HL-60 (cell line): ENCODE measurements at regions not wholly inside any gene's neighbourhood (a gene's known extent, or its start where the extent isn't known, plus 50 kb on each side); places are given as distances from the start of the nearest gene placed in this dataset.
"Not testable (repeated sequence)": the region's sequence is repeated elsewhere in the genome, so short reads cannot be mapped to it uniquely, and the experiment has no call there.

ENCODE experiments used
- DNase-seq, 2 experiments: peaks; one replicate each; pipeline ENCODE4 v3.0.0-alpha.2; 2010 to 2020; ENCODE audit warnings: low read depth in 1 of 2, low spot score in 1 of 2
- H3K27ac ChIP-seq: fragments of 250-450 bp; sonication (Bioruptor Pico); replicated peaks from 2 replicates; pipeline ENCODE4 v1.5.1; 2020; ENCODE audit warnings: mild to moderate bottlenecking, moderate library complexity
- H3K27me3 ChIP-seq: fragments of 250-450 bp; sonication (Bioruptor Pico); 2 replicates; pipeline ENCODE4 v1.5.1; 2021; ENCODE audit warnings: mild to moderate bottlenecking, moderate library complexity; ENCODE audit not compliant: insufficient read depth, poor library complexity, severe bottlenecking
- H3K4me3 ChIP-seq: replicated peaks from 2 replicates; pipeline ENCODE4 v1.5.1; 2011; ENCODE audit warnings: mild to moderate bottlenecking, control low read depth, low read length; ENCODE audit not compliant: insufficient read depth
- GABPA ChIP-seq: IDR thresholded peaks from 2 replicates; pipeline ENCODE4 v1.6.1; 2012; ENCODE audit warnings: low read depth
- POLR2AphosphoS5 ChIP-seq: IDR thresholded peaks from 2 replicates; pipeline ENCODE4 v1.6.1; 2012; ENCODE audit warnings: low read depth
- SPI1 ChIP-seq: IDR thresholded peaks from 2 replicates; pipeline ENCODE4 v1.6.1; 2012; ENCODE audit warnings: low read depth, mild to moderate bottlenecking, borderline replicate concordance
- TF ChIP-seq, protein P1 (sequence below): IDR thresholded peaks from one replicate; pipeline ENCODE4 v1.5.1; 2011; ENCODE audit warnings: low read length, control low read depth, inconsistent platforms; ENCODE audit not compliant: insufficient read depth
- TF ChIP-seq, protein P2 (sequence below): IDR thresholded peaks from 2 replicates; pipeline ENCODE4 v1.6.1; 2012; ENCODE audit warnings: low read depth; ENCODE audit not compliant: insufficient replicate concordance

DNA sequence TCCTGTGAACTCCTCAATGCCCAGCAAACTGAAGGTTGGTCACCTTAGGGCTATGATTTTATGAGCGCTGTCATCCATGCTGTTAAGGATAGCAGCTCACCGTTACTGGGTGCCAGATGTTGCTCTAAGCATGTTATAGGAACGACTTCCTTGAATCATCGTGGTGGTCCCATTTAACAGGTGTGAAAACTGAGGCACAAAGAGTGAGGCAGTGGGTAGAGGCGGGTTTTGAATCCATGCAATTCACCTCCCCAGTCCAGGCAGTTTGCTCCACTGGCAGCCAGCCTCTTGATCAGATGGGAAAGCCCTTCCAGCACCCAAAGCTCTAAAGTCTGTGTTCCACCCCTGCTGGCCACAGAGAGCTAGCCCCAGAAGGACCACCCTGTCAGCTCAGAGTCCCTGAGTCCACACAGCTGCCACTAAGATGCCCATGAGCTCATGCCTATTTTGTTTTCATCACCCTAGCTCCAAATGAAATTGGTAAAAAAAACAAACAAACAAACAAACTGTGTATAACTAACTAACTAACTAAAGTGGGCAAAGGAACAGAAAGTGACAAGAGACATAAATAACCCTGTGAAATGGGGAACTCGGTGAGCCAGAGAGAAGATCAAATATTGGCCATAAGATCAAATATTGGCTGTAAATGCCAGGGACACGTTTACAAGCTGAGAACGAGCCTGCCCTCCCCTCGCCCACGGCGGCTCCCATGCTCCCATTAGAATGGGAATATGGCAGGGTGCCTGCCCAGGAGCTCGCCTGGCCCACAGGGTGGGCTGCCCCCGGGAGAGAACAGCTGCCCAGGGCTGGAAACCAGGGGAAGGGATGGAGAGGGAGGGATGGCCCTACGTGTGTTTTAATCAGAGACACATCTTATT, 72.3 kb upstream of the RFLNA start:
- Histone ChIP-seq H3K27me3 (no peaks in the 10 kb centered on the region), H3K27ac (no peak overlapping the region), H3K4me3 (no peak overlapping the region)
- DNase-seq, result no peak
- TF ChIP-seq GABPA, result no peak
- no peak for TF ChIP-seq SPI1
- TF ChIP-seq, protein P1, sequence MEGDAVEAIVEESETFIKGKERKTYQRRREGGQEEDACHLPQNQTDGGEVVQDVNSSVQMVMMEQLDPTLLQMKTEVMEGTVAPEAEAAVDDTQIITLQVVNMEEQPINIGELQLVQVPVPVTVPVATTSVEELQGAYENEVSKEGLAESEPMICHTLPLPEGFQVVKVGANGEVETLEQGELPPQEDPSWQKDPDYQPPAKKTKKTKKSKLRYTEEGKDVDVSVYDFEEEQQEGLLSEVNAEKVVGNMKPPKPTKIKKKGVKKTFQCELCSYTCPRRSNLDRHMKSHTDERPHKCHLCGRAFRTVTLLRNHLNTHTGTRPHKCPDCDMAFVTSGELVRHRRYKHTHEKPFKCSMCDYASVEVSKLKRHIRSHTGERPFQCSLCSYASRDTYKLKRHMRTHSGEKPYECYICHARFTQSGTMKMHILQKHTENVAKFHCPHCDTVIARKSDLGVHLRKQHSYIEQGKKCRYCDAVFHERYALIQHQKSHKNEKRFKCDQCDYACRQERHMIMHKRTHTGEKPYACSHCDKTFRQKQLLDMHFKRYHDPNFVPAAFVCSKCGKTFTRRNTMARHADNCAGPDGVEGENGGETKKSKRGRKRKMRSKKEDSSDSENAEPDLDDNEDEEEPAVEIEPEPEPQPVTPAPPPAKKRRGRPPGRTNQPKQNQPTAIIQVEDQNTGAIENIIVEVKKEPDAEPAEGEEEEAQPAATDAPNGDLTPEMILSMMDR, result no peak
- TF ChIP-seq, protein P2, sequence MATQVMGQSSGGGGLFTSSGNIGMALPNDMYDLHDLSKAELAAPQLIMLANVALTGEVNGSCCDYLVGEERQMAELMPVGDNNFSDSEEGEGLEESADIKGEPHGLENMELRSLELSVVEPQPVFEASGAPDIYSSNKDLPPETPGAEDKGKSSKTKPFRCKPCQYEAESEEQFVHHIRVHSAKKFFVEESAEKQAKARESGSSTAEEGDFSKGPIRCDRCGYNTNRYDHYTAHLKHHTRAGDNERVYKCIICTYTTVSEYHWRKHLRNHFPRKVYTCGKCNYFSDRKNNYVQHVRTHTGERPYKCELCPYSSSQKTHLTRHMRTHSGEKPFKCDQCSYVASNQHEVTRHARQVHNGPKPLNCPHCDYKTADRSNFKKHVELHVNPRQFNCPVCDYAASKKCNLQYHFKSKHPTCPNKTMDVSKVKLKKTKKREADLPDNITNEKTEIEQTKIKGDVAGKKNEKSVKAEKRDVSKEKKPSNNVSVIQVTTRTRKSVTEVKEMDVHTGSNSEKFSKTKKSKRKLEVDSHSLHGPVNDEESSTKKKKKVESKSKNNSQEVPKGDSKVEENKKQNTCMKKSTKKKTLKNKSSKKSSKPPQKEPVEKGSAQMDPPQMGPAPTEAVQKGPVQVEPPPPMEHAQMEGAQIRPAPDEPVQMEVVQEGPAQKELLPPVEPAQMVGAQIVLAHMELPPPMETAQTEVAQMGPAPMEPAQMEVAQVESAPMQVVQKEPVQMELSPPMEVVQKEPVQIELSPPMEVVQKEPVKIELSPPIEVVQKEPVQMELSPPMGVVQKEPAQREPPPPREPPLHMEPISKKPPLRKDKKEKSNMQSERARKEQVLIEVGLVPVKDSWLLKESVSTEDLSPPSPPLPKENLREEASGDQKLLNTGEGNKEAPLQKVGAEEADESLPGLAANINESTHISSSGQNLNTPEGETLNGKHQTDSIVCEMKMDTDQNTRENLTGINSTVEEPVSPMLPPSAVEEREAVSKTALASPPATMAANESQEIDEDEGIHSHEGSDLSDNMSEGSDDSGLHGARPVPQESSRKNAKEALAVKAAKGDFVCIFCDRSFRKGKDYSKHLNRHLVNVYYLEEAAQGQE, result no peak

DNA sequence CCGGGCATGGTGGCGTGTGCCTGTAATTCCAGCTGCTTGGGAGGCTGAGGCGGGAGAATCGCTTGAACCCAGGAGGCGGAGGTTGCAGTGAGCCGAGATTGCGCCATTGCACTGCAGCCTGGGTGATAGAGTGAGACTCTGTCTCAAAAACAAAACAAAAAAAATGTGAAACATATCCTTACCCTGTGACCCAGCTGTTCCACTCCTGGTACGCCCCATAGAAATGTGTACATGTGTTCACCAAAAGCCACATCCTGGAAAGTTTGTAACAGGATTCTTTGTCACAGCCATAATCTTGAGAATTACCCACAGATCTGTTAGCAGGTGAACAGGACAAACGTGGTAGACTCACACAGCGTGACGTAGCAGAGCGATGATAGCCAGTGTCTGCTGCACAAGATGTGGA, 71.2 kb upstream of the RFLNA start:
- not testable (repeated sequence) for H3K27ac ChIP-seq, H3K4me3 ChIP-seq, H3K27me3 ChIP-seq, DNase-seq

DNA sequence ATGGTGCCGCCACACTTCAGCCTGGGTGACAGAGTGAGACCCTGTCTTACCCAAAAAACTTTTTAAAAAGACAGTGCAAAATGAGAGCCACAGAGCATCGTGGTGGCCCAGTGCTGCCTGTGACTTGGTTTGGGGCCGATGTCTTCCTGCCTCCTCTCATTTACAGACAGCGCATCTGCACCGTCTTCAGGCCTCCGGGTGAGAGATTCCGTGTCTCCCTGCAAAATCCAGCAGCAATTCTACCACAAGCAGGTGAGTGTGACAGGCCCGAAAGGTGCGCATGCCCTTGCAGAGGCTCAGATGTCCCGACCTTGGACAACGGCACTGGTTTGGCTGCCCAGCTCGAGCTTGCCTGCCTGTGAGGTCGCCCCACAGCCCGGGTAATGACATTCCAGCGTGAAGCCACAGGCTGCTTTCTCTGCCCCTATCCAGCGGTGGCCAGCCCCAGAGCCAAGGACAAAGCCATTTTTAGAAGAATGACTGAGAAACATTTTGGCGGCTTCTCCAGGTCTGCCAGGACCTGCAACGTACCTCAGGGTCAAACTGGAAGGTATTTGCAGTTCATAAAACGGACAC, 70.3 kb upstream of the RFLNA start:
- Histone ChIP-seq H3K27me3 (no peaks in the 10 kb centered on the region), H3K27ac (no peak overlapping the region), H3K4me3 (no peak overlapping the region)
- no peak for DNase-seq
- TF ChIP-seq GABPA (no peak), SPI1 (no peak), POLR2AphosphoS5 (no peak)
- TF ChIP-seq, protein P1, result no peak
- TF ChIP-seq, protein P2, result no peak

DNA sequence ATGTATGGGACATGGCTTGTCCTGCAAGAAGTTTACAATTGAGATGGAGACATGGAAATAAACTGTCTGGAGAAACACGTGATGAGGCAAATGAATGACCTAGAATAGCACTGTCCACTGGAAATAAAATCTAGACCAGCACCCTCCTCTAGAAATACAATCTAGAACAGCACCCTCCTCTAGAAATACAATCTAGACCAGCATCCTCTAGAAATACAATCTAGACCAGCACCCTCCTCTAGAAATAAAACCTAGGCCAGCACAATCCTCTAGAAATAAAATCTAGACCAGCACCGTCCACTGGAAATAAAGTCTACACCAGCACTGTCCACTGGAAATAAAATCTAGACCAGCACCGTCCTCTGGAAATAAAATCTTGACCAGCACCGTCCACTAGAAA, 69.2 kb upstream of the RFLNA start:
- TF ChIP-seq SPI1 (no peak), GABPA (no peak), POLR2AphosphoS5 (no peak)
- TF ChIP-seq, protein P1, result no peak
- TF ChIP-seq, protein P2, result no peak
- Histone ChIP-seq H3K27me3 (no peaks in the 10 kb centered on the region), H3K27ac (no peak overlapping the region), H3K4me3 (no peak overlapping the region)
- no peak for DNase-seq
